Testis (tissue), 2 donors: ENCODE measurements at regions not wholly inside any gene's neighbourhood (a gene's known extent, or its start where the extent isn't known, plus 50 kb on each side); places are given as distances from the start of the nearest gene placed in this dataset.

ENCODE experiments used
- POLR2A ChIP-seq: fragments of 450-650 bp; IDR thresholded peaks from one replicate; pipeline ENCODE4 v1.6.1; 2017; ENCODE audit warnings: antibody characterized with exemption, mild to moderate bottlenecking, moderate library complexity
- TF ChIP-seq, protein P1 (sequence below), 3 experiments: fragments of 450-650 bp in 2 of 3; fragments of 200-600 bp in 1 of 3; sonication (generic) in 1 of 3; IDR thresholded peaks; one replicate each; pipeline ENCODE4 v1.5.1; 2016 to 2019; ENCODE audit warnings: antibody characterized with exemption in 3 of 3, mild to moderate bottlenecking in 2 of 3, moderate library complexity in 1 of 3

DNA sequence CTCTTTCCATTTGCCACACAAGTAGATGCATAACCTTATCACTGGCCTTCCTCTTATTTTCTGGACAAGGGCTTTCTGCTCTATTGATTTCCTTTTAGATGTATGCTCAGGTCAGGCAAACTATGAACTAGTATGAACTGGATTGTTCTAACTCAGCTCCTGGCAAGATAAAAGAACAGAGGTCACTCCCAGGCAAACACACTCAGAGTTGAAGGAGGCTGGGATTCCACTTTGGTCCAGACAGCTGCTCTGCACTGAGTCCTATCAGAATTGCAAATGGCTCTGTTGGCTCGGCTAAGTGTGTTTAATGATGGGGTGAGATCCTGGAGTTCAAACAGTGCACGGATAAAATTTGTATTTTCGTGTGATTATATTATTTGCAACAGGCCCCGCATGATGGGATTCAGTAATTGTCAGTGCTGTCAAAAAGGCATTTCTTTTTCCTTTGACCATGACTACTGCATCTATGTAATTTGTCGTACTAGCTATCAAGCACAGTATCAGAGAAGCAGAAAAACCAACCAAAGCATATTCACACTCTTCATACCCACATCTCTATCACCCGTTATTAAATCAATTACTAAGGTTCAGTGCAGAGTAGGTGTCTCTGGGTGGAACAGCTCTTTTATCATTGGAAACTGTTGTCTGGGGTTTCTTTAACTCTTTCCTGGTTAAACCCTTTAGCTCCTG lies 288.1 kb upstream of the PRKCQ start:
- TF ChIP-seq, protein P1, sequence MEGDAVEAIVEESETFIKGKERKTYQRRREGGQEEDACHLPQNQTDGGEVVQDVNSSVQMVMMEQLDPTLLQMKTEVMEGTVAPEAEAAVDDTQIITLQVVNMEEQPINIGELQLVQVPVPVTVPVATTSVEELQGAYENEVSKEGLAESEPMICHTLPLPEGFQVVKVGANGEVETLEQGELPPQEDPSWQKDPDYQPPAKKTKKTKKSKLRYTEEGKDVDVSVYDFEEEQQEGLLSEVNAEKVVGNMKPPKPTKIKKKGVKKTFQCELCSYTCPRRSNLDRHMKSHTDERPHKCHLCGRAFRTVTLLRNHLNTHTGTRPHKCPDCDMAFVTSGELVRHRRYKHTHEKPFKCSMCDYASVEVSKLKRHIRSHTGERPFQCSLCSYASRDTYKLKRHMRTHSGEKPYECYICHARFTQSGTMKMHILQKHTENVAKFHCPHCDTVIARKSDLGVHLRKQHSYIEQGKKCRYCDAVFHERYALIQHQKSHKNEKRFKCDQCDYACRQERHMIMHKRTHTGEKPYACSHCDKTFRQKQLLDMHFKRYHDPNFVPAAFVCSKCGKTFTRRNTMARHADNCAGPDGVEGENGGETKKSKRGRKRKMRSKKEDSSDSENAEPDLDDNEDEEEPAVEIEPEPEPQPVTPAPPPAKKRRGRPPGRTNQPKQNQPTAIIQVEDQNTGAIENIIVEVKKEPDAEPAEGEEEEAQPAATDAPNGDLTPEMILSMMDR (IDR thresholded peaks at IDR 0.05), result no peak
- no peak for TF ChIP-seq POLR2A
